Left renal cortex interstitium (tissue), 4 donors: ENCODE measurements at regions not wholly inside any gene's neighbourhood (a gene's known extent, or its start where the extent isn't known, plus 50 kb on each side); places are given as distances from the start of the nearest gene placed in this dataset.
"Not testable (repeated sequence)": the region's sequence is repeated elsewhere in the genome, so short reads cannot be mapped to it uniquely, and the experiment has no call there.

Experiments used
- DNase-seq, 4 donors: peaks; one replicate each; pipeline ENCODE4 v3.0.0-alpha.2; 2013; ENCODE audit warnings: low read depth in 4 of 4, low spot score in 2 of 4, missing footprints in 1 of 4

DNA sequence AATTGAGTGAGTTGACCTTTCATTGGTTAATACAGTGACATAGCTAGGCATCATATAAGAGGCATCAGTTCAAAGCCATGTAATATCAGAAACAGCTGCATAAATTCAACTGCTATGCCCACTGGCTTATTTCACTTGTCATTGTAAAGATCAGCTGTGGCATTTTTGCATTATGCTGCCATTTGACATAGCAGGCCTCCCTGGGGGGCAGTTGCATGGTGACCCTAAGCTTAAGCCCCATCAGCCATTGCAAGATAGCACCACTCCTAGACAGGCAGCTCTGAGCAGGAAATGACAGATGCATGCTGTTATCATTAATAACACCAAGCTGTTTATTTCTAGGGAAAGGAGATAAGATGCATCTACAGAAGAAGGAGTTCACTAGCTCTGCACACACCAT, 233.4 kb upstream of the CNTNAP5 start:
- no peak for DNase-seq

DNA sequence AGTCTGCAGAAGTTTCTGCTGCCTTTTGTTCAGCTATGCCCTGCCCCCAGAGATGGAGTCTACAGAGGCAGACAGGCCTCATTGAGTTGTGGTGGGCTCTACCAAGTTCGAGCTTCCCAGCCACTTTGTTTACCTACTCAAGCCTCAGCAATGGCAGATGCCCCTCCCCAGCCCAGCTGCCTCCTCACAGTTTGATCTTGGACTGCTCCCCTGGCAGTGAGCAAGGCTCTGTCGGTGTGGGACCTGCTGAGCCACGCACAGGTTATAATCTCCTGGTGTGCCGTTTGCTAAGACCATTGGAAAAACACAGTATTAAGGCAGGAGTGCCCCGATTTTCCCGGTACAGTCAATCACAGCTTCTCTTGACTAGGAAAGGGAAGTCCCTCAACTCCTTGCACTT, 221.0 kb upstream of the CNTNAP5 start:
- not testable (repeated sequence) for DNase-seq

DNA sequence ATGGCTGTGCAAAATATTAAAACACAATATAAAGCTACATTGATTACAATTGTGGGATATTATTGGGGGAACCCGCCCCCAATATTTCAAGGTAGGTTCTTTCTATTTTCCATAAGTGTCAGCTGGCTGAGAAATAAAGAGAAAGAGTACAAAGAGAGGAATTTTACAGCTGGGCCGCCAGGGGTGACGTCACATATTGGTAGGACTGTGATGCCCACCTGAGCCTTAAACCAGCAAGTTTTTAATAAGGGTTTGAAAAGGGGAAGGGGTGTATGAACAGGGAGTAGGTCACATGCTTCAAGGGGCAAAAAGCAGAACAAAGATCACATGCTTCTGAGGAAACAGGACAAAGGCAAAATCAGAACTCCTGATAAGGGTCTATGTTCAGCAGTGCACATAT, 219.3 kb upstream of the CNTNAP5 start:
- DNase-seq, result not testable (repeated sequence)

DNA sequence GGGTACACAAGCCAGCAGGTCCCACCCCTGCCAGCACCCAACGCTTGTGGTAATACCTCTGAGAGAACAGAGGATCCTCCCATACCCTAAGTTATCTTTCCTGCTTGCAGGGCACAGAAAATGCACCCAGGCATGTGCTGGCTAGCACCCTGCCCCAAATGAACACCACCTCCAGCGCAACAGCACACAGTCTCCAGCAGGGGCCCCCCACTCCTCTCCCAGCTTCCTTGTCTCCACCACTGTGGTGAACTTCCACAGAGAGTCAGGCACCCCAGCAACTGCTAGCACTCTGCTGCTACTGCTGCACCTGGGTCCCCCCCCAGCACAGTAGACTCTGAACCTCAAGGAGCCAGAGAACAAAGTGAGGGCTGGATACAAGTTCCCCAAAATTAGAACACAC, 216.8 kb upstream of the CNTNAP5 start:
- no peak for DNase-seq

DNA sequence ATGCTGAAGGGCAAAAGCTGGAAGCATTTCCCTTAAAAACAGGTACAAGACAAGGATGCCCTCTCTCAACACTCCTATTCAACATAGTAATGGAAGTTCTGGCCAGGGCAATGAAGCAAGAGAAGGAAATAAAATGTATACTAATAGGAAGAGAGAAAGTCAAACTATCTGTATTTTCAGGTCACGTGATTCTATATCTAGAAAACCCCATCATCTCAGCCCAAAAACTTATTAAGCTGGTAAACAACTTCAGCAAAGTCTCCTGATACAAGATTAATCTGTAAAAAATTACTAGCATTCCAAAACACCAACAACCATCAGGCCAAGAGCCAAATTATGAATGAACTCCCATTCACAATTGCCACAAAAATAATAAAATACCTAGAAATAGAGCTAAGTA, 213.2 kb upstream of the CNTNAP5 start:
- DNase-seq, result no peak

DNA sequence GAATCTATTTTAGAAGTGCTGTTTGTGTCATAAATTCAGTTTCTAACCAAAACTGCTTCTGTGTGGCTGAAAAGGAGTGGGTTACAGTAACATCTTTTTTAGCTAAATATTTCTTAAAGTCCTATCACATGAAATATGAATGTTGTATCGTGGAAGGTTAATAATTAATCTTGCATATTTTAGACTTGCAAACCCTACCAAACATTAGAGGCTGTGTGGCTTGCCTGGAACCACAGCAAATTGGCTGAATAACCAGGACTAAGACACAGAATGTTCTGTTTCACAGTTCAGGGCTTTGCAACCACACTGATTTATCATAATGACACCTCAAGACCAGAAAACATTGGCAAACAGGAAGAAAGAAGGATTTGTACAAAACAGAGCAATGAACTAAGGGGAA, 208.9 kb upstream of the CNTNAP5 start:
- no peak for DNase-seq

DNA sequence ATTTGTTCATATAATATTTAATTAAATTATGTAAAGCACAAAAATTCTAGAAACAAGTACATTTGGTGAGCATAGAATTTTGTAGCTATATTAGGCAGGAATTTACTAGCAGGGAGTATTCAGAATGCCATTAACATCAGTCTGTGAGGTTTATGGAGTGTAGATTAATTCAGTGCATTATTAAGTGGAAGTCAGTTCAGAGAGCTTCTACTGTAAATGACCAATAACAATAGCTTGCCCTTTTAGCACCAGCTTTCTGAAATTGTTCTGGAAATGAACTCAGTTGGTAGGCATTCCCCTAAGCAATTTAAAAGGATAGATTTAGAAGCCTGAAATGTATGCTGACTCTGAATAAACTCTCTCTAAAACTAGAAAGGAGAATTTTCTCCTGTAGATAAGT, 208.2 kb upstream of the CNTNAP5 start:
- no peak for DNase-seq

DNA sequence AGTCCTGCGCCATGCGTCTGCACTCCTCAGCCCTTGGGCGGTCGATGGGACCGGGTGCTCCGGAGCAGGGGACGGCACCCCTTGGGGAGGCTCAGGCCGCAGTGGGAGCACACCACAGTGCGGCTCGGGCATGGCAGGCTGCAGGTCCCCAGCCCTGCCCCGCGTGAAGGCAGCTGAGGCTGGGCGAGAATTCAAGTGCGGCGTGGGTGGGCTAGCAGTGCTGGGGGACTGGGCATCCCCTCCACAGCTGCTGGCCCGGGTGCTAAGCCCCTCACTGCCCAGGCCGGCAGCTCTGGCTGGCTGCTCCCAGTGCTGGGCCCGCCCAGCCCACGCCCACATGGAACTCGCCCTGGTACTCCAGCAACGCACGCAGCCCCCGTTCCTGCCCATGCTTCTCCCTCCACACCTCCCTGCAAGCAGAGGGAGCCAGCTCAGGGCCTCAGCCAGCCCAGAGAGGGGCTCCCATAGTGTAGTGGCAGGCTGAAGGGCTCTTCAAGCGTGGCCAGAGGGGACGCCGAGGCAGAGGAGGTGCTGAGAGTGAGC, 198.3 kb upstream of the CNTNAP5 start:
- DNase-seq, result no peak

DNA sequence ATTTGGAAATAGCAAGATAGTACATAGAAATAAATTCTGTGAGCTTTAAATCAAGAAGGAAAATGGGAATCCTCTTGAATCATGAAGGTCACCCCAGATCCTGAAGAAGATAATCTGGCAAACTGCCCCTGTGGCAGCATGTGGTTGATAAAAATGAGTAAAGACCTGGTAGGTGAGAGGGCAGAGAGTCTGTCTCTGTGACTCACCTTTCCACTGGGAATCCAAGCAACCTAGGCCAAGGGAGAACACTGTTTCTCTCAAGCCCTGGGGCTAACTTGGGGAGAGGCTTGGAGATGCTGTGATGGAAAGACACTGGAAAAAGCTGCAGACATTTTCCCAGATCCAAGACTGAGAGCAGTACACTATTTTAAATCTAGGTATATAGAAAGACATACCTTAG, 185.8 kb upstream of the CNTNAP5 start:
- no peak for DNase-seq

DNA sequence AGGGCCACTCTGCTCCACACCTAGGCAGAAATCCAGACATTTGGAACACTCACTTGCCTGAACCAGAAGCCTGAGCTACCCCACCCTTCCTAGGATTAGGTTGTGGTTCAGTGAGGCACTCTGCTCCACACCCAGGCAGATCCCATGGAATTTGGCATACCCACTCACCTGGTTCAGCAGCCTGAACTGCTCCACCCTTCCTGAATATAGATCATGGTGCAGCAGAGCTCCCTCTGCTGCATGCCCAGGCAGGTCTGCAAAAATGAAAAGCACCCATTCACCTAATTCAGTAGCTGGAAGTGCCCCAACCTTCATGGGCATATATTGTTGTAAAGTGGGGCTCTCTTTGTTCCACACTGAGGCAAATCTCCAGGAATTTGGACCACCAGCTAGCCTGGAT, 185.1 kb upstream of the CNTNAP5 start:
- DNase-seq, result no peak

DNA sequence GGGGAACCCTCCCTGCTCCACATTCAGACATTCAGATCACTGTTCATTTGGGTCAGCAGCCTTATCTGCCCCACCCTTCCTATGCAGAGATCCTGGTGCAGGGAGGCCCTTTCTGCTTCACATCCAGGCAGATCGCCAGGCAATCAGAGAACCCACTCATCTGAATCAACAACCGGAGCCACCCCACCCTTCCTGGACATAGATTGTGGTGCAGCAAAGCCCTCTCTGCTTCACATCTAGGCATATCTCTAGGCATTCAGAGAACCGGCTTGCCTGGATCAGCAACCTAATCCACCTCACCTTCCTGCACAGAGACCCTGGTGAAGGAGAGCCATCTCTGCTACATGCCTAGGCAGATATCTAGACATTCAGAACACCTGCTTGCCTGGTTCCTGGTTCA, 184.5 kb upstream of the CNTNAP5 start:
- DNase-seq, result no peak

DNA sequence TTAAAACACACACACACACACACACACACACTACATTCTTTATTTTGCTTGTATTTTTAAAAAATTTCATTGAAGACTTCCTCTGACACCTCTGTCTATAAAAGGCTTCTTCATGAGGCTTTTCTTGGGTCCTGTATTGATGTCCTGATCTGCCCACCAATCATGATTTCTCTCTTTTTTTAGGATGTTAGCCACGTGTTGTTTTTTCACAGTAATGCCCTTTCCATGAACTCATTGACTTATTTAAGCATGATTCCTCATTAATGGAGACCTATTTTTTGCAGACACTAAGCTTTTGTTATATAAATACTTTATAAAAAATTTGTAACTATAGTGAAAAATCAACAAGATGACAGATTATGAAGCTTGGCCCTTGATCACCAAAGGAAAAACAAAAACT, 173.8 kb upstream of the CNTNAP5 start:
- no peak for DNase-seq

DNA sequence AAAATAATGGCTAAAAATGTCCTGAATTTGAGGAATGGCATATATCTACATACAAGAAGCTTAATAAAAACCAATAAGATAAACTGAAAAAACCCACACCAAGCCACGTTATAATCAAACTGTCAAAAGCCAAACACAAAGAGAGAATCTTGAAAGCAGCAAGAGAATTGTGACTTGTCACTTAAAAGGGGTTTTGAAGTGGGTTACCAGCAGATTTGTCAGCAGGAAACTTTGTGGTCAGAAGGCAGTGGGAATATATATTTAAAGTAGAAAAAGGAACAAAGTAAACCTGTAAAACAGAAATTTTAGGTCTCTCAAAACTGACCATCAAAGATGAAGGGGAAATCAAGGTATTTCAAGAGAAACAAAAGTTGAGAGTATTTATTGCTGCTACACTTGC, 171.9 kb upstream of the CNTNAP5 start:
- no peak for DNase-seq

DNA sequence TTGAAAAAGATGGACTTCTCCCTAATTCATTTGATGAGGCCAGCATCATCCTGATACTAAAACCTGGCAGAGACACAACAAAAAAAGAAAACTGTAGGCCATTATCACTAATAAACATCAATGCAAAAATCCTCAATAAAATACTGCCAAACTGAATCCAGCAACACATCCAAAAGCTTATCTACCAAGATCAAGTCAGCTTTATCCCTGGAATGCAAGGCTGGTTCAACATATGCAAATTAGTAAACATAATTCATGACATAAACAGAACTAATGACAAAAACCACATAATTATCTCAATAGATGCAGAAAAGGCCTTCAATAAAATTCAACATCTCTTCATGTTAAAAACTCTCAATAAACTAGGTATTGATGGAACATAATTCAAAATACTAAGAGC, 166.1 kb upstream of the CNTNAP5 start:
- not testable (repeated sequence) for DNase-seq

DNA sequence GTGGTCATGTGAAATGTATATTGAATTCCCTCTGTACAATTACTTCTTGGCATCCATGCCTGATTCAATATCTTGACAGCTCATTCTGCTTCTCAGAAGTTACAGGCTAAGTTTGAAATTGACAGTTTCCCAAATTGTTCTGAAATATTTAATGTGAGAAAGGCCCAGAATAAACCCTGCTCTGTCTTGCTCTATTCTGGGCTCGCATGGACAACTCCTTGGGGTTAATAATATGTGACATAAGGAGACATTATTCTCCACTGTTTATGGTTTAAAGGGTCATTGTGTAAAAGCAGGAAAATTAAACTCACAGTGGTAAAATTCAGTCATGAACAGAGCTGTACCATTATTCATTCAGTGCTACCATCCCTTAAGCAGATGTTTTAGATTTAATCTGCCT, 160.7 kb upstream of the CNTNAP5 start:
- no peak for DNase-seq

DNA sequence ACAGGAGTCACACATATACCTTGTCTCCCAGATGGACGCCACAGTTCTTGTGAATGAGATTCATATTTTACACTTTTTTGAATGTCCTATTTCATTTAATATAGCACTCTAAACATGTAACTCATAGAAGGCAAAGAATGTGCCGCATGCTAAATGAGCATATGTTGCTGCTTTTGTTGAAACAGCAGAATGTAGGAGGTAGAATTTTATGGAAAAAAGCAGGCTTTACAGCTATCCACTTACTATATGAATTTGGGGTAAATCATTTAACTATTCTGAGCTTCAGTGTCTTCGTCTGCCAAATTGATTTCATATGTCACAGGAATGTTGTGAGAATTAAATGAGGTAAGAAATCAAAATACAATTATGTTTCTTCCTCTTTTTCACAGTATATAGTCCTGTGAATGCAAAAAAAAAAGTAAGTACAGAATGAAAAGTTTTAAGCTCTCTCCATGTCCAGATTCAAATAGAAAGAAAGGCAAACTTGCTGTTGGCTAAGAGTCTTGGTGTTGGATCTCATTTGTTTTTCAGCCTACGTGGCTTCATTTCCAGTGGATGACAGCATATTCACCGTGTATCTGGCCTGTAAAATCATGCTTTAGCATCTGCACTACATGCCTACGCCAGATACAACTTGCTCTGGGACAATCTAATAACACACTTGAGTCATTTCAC, 154.7 kb upstream of the CNTNAP5 start:
- no peak for DNase-seq

DNA sequence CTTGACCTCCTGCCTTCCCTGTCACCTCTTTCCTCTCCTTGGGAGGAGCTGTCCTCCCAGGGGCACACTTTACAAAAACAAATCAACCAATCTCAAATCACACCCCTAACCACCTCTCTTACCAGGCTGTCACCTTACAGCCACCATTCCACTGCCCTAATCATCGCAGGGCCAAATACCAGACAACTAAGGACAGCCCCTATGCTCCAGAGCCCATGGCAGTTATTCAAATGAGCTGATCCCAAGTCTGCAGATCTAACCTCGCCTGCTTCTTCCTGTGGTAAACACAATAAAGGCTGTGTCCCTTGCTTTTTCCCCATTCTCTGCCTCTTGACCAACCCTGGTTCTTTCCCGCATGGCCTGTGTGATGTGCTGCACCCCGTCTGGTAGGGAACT, 154.2 kb upstream of the CNTNAP5 start:
- no peak for DNase-seq

DNA sequence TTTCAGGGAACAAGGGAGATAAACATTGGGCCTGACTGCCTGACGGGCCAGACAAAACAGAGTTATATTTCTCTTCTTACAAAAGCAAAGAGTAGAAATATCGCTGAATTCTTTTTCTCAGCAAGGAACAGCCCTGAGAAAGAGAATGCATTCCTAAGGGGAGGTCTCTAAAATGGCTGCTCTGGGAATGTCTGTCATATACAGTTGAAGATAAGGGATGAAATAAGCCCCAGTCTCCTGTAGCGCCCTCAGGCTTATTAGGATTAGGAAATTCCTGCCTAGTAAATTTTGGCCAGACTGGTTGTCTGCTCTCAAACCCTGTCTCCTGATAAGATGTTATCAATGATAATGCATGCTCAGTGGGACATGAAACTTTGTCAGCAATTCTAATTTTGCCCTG, 134.9 kb upstream of the CNTNAP5 start:
- DNase-seq, result no peak

DNA sequence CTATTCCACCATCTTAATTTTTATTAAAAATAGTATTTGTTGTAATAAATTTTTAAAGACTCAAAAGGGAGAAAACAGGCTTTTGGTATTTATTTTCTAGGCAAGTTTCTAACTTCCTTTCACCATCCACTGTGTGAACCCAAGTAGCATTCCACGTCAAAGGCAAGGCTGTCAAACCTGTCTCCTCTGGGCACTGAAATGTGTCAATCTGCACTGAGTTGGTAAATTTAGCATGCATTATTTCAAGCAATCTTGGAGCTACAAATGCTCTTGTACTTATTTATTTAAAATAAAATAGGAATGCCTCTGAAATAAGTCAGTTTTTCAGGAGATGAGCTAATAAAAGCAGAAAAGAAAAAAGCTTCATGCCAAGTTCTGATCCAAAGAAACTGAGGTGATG, 130.9 kb upstream of the CNTNAP5 start:
- no peak for DNase-seq

DNA sequence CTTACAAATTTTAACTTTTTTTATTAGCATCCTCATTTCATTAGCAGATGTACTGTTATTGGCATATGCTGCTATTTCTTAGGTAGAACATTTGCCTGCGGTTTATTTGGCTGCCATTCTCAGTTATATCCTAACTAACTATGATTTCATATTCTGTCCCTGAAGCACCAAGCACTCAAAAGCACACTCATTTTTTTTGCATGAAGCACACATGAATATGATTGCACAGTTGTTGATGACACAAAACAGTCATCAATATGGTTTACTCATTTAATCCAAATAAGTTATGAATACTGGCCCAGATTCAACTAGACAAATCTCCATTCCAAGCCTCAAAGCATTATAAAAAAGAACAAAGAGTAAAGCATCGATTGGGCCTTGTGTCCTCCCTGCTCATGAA, 129.4 kb upstream of the CNTNAP5 start:
- DNase-seq, result no peak

DNA sequence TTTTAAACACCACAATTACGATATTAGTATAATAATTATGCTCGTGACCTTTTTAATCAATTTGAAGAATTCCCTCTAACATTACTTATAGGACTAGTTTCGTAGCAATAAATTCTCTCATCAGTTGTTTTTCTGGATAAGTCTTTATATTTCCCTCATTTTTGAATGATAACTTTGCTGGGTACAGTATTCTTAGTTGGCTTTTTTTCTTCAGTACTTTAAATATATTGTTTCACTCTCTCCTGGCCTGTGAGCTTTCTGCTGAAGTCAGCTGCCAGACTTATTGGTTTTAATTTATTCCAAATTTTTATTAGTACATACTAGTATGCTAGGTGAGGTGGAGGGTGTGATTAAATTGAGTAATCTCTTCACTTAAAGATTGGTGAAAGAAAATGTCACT, 123.8 kb upstream of the CNTNAP5 start:
- no peak for DNase-seq

DNA sequence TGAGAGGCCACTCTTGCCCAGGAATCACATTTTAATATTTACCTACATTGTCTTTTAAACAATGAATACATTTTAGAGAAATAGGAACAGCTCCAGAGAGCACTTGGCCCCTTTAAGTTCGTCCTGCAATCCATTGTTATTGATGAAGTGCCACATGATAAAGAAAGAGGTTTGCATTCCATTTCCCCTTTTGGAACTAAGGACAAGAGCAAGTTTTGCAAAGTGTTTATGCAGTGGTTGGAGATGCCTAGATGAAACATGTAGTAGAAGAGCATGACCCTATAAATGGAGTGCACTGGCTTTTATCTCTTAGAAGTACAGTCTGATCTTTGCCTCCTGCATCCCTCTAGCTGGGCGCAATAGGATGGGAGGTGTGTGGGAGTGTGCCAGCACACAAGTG, 118.7 kb upstream of the CNTNAP5 start:
- no peak for DNase-seq

DNA sequence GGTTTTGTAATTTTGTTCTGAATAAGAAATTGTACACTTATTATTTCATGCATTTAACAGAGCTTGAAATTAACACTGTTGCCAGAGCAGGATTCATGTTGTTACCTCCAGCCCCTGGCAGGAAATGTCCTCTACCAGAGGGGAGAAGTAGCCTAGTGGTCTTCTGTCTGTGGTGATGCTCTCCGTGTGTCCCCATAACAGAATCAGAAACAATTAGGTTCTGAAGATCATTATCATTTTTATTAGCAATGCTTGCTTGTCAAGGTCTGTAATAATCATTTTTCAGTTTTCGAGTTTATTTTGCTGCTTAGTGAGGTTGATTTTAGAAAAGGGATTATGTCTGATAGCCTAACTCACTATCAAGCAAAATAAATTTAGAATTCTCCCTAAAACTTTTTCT, 116.6 kb upstream of the CNTNAP5 start:
- no peak for DNase-seq
